Activated CD8-positive, alpha-beta memory T cell treated with anti-CD3 and anti-CD28 coated beads for 36 hours (primary cell): ENCODE measurements at regions not wholly inside any gene's neighbourhood (a gene's known extent, or its start where the extent isn't known, plus 50 kb on each side); places are given as distances from the start of the nearest gene placed in this dataset.

Experiments
- CTCF ChIA-PET: fragments of 350-600 bp; sonication (Branson Sonifier 250); formaldehyde crosslinking; loops from one replicate; lab custom pipeline; 2021; ENCODE audit warnings: antibody characterized with exemption; lab: Charles Lee
- POLR2A ChIA-PET: fragments of 350-600 bp; sonication (Branson Sonifier 250); formaldehyde crosslinking; loops from one replicate; lab custom pipeline; 2021; ENCODE audit warnings: antibody characterized with exemption; lab: Charles Lee

DNA sequence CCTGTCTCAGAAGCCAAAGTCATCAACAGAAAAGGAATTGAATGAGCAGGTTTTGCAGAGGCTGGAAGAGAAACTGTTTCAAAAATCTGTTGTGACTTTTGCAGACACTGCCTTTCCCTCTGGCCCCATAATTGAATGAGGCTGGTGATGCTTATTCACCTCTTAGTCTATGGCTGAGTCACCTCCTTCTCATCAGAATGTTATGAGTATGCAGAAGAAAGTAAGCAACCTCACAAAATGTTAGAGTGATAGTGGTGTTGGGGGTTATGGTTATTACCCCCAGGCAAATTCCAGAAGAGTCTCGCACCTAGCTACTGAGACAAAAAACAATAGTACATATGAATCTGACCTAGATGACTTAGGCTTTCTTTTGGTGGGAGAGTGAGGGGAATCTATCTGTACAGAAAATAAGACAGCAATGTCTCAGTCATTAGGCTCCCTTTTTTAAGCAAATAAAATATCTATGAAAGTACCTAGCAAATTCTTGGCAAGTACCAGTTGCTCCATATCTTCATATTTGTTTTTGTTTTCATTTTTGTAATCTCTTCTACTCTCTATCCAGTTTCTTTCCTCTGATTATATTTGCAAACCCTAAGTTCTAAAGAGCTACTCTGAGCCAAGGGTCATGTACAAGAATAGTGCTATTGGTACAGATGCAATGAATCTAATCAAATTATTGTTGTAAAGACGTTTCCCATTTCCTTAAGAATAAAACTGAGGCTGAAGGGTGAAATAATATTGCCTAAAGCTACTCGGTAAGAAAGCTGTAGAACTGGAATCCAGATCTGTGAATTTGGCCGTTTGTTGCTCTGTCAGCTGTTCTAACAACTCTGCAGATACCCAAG is 498.1 kb upstream of the TNC start:
- POLR2A ChIA-PET = no interaction called here
- CTCF ChIA-PET = no interaction called here

DNA sequence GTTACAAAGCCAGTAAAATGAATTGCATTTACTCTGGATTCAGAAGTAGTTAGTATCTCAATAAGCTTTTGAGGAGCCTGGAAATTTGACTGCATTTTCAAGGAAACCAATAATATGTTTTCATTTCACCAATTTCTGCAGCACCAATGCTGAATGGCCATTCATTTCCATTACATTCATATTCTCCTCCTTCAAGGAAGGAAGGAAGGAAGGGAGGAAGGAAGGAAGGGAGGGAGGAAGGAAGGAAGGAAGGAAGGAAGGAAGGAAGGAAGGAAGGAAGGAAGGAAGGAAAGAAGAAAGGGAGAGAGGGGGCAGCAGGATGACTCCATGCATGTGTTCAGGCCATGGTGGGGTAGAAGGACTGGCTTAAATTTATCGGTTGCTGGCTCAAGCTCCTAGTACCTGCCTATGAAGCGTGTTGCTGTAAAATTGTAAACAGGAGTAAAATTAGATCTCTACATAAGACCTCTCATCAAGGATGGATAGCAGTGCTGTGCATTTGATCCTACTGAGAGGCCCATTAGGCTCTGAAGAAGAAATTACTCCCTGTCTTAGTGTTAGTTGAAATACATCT is 498.8 kb upstream of the TNC start:
- POLR2A ChIA-PET = no interaction called here
- CTCF ChIA-PET = no interaction called here

DNA sequence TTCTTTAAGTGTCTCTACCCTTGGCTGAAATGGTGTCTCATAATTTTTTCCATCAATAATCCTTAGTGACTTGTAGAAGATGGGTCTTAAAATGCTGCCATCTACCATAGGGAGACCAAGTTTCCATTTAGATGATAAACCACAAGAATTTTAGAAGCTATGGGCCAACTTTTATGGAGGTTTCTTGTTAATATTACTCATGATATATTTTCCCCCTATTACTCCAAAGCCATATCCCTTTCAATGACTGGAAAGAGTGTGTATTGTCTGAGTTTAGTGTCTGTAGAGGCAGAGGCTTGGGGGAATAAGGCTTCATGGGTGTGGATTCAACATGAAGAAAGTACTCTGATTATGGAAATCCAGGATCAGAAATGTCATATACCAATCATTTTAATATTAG is 507.3 kb upstream of the TNC start:
- POLR2A ChIA-PET = no interaction called here
- CTCF ChIA-PET = no interaction called here

DNA sequence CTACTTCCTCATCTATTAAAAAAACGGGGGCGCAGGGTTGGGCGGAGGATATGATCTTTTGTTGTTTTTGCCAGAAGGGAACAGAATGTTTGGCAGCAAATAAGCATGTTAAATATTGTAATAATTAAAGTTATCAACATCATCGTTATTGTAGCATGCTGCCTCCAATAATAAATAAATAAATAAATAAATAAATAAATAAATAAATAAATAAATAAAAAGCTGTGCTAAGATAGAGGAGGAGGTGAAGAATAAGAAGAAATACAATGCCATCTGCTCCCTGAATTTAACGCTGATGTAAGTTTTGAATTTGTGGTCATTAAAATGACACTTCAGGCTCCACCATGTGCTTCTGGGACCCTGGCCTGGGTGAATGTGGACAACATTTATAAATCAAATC is 508.0 kb upstream of the TNC start:
- POLR2A ChIA-PET = no interaction called here
- CTCF ChIA-PET = no interaction called here

DNA sequence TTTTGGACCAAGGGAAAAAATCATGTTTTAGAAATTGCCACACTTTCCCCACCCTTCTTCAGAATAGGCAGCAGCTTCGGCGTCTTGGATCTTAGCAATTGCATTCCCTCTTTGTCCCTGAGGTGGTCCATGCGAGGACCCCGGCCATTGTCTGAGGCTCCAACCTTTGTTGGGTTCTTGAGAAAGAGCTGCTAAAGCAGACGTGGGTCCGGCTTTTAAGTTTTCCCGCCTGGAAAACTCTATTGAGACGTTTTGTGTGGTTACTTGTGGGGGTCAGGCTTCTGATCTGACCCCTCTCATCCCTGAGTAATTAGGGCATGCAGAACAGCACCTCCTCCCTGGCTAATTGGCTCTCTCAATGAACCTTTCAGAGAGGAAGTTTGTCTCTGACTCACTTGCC is 509.6 kb upstream of the TNC start:
- POLR2A ChIA-PET = no interaction called here

DNA sequence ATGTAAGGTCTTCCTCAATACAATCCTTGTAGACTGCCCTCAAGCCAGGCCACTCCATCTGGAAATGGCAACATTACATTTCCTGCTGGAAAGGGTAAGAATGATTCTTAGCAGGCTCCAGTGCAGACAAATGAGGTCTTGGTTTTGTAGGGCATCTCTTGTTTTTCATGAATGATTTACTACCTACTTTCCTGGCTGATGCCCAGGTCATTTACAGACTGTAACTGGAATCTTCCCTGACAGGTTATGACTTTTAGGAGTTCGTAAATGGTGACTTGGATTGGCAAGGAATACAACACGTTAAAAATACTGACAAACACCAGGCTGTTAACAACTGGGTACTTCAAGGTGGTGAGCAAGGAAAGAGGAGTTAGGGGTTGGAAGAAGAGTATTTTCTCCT is 510.5 kb upstream of the TNC start:
- ChIA-PET CTCF (no interaction called here), POLR2A (no interaction called here)

More for the DNA sequence above, 509.6 kb upstream of the TNC start:
- CTCF ChIA-PET = no interaction called here

DNA sequence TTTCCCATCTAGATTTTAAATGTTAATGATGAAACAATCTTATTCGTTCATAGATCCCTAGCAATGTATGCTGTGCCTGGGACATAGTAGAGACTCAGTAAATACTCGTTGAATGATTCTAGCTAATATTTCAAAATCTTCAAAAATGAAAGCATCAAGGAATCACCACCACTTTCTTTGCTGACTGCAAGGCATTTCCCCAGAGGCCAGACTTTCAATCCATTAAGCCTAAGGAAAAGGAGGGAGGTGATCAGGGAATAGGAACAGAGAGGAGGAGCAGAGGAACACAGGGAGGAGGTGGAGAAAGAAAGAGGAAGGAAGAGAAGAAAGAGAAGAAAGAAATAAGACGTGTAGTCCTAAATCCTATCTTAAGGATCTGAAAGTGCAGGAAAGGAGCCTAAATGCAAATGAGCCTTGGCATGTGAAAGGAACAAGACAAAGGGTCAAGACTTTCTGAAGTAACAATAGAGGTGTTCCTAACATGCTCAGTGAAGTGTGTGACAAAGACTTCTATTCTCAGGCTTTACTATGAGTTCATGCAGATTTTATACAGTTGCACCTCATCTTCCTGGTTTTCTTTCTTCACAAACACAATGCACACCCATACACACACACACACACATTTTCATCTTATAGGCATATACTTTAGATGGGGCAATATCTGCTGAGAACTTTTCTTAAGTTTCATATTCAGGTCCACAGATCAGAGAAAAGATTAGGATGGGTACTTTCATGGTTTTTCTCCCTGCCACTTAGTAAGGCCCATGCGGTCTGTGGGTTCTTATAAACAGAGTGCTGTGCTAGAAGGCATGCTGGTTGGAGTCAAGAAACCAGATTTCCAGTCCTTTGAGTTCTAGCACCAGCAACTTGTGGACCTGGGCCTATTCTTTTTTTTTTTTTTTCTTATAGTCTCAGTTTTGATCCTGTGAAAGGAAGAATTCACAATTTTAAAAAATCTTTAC is 512.2 kb upstream of the TNC start:
- CTCF ChIA-PET = no interaction called here
- POLR2A ChIA-PET = no interaction called here

DNA sequence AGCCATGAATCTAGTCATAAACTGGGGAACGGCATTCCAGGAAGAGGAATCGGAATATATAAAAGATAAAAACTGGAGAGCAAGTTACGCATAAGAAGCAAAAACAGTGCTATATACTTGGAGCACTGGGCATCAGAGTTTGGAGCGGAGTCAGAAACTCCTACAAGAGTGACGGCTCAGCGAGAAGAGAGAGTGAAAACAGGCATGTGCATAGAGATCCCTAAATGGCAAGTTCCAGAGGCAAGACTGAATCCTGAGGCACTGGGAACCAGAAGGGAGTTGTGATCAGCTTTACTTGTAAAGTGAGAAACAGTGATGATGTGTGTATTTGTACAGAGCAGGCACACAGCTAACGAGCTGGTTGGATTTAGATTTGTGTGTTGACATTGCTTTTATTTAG is 514.4 kb upstream of the TNC start:
- POLR2A ChIA-PET = no interaction called here
- CTCF ChIA-PET = no interaction called here

DNA sequence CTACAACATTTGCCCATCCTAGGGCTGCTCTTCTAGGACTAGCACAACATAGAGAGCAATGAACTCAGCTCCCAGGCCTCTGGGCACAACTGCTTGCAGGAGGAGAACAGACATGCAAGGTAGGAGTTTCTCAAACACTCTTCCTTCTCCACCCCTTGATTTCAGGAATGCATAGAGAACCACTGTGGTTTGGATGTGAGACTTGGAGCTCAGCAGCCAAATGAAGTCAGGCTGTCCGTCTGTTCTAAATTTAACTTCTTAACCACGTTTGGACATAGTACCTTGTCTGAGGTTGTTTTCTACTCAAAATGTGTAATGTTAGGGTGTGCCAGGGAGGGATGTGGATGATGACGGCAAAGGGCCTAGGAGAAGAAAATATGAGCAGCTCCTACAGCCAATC is 515.1 kb upstream of the TNC start:
- ChIA-PET CTCF (no interaction called here), POLR2A (no interaction called here)

DNA sequence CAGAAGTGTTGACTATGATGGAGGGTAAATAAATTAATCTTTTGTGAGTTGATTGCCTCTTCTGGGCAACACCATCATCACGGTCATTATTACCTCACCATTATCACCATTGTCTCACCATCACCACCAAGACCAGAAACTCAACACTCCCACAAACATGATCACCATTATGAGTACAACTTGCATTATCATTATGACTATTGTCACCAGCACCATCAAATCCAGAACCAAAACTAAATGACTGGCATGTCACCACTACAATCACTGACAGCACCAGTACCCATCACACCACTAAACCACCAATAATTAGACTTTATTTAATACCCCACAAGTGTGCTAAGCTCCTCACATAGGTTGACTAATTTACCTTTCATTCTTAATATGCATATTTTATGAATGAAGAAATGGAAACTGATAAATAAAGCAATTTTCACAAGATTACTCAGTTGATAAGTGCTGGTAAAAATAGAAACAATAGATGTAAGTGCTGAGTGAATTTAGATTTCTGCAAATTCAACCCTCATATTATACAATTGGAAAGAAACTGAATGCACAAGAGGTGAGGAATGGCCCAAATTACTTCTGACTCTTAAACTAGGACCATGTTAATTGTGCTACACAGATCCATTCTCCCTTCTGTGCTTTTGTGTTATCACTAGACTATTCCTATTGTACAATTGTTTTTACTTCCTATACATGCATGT is 517.8 kb upstream of the PAPPA start:
- POLR2A ChIA-PET = no interaction called here
- CTCF ChIA-PET = no interaction called here

DNA sequence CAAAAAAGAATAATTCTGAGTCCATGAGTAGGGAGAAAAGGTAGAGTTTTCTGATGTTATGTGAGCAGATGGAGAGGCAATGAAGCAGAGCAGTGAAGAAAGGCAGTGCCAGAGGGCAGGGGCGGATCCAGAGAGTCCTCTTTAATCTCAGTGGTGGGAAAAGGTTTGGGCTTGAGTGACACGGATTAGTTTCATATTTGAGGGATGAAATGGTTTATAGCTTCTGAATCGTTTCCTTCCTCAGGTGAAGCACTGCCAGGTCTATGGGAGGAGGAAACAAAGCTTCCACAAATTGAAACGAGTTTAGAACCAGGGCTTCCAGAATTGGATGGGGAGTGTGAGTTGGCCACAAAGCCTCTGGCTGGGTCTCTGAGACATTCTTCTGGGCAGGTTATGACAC is 517.0 kb upstream of the PAPPA start:
- ChIA-PET POLR2A (no interaction called here), CTCF (no interaction called here)

DNA sequence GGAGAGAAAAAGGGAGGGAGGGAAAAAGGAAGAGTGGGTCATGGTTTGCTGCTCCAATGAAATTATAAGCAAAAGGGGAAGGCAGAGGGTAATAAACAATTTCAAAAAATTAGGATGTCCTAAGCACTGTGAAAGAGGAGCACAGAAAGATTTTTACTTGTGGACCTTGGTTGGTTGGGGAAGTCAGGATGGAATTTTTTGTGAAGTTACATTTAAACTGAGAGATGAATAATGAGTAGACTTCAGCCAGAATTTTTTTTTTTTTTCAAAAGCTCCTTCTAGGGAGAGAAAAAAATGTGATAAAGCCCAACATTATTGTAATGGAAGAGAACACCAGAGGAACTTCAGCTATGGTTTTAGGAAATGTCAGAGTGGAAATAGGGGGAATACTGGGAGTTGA is 515.9 kb upstream of the PAPPA start:
- ChIA-PET CTCF (no interaction called here), POLR2A (no interaction called here)

DNA sequence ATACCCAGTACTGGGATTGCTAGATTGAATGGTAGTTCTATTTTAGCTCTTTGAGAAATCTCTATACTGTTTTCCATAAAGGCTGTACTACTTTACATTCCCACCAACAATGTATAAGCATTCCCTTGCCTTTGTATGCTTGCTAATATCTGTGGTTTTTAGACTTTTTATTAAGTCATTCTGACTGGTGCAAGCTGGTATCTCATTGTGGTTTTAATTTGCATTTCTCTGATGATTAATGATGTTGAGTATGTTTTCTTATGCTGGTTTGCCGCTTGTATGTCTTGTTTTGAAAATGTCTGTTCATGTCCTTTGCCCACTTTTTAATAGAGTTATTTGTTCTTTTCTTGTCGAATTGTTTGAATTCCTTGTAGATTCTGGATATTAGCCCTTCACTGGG is 512.7 kb upstream of the PAPPA start:
- CTCF ChIA-PET = interaction anchor here (0.7 kb wide), 1 partner anchor 988 kb away, joined by 3 read pairs; no protein-coding TSS in a partner anchor
- POLR2A ChIA-PET = no interaction called here

DNA sequence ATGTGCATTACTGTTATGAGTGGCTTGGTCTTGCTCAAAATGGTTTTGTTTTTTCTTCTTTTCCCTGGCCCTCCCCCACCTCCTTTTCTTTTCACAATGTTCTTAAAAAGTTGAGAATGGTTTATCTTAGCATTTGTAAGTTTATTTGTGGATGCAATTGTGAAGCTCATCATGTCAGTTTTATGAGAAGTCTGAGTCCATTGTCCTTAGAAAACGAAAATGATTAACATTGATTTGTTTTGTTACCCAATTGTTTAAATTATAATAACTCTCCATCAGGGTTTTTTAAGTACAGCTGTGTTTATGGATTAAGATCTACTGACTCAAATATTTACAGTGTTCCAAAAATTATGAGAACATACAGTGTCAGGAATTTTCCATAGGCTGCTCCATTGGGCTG is 511.3 kb upstream of the PAPPA start:
- POLR2A ChIA-PET = no interaction called here
- CTCF ChIA-PET = no interaction called here

DNA sequence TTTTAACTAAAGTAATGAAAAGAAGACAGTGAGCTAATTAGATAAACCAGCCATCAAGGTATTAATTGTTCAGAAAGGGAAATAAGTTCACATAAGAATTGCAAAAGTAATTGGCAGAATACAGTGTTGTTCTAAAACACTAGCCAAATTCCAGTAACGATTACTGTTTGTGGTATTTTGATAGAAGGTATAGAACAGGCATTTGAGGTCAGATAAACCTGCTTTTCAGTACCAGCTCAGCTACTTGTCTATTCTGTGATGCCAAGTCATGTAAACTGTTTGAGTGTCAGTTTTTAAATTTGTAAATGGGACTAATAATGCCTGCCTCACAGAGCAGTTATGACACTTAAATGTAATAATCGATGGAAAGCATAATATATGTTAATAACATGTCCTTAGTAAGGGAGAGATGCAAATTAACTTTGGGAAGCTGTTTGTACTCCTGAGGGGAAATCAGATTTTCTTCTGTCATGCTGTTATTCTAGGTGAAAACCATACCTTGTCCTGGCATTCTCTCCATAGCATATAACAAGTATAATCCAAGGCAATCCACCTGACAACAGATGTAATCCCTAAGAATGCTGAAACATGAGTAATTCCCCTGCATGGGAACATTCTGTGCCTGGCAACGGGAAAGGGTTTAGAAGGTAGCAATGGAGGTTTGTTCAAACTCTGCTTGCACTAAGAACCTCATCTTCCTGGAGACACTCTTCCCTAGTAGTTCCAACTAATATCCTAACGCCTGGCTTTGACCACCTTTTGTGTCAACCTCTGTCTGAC is 509.5 kb upstream of the PAPPA start:
- CTCF ChIA-PET = no interaction called here
- POLR2A ChIA-PET = no interaction called here

DNA sequence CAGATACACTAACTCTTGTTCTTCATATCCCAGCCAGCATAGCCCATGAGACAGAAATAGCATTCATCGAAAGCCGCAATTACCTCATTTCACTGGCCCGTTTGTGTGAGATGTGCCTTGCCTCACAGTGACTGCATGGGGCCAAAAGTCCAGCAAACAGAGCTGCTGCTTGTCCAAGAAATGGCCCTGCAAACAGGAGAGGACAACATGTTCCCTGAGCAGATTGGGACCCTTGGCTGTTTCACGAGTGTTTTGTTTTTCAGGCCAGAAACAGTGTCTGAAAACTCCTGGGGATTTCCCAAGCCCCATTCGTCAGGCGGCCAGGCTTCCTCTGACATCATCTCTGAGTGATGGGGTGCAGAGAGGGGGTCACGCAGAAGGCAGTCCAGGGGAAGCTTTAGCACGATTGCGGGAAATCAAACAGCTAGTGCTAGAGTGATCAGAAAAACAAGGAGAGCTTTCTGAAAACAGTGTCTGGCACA is 503.6 kb upstream of the PAPPA start:
- POLR2A ChIA-PET = no interaction called here
- CTCF ChIA-PET = no interaction called here

DNA sequence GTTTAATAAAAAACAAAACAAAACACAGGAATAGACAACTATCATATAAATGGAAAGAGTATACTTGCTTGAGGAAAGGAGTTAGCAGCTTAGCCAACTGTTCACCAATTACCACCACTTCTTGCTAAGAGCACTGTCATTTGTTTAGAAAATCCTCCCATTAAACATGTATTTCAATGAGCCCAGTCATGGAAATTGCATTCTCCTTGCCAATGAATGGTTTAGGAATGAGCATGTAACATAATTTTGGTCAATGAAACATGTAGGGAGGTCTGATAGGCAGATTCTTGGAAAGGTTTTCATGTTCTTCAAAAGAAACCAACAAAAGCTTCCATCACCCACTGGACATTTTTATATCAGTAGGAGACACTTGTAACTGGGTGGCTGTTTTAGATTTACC is 502.8 kb upstream of the PAPPA start:
- POLR2A ChIA-PET = no interaction called here
- CTCF ChIA-PET = interaction anchor here (0.5 kb wide), 1 partner anchor 586 kb away, joined by 3 read pairs; no protein-coding TSS in a partner anchor

DNA sequence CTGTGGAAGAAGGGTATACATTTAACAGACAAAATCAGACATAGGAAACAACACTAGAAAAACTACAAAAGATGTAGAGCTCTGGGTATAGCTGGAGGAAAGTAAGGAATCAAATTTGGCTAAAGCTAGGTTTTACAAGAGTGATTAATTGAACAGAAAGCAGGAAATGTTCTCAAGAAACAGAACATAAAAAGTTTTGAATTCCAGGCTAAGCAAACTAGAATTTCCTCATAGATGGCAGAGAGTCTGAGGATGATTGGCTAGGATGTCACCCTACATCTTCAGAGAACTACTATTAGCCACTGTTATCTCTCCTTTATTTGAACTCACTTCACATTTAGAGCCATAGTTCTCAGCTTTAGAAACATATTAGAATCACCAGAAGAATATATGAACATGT is 502.1 kb upstream of the PAPPA start:
- ChIA-PET POLR2A (no interaction called here), CTCF (no interaction called here)

DNA sequence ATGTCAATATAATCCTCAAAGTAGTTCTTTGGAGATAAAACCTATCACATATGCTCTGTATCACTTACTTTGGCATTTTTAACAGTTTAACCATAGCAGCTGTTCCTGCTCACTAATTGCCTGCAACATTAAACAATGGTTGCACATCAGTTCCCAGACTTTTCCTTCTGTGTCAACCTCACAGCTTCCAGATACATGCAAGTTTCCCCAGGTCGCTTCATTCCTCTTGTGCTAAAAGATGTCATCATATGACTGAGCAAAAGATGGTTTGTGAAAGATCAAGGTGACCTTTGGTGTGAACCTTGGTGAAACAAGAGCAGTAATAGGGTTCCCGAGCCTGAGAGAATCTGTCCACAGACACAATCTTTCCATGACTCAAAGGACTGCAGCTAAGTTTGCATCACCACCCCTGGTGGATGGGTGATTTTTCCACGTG is 500.4 kb upstream of the PAPPA start:
- POLR2A ChIA-PET = no interaction called here

More for the DNA sequence above, 500.4 kb upstream of the PAPPA start:
- CTCF ChIA-PET = no interaction called here
